ENCODE measurements at regions not wholly inside any gene's neighbourhood (a gene's known extent, or its start where the extent isn't known, plus 50 kb on each side); places are given as distances from the start of the nearest gene placed in this dataset.
"Not testable (repeated sequence)": the region's sequence is repeated elsewhere in the genome, so short reads cannot be mapped to it uniquely, and the experiment has no call there.

GRCh38 chr4:93888308-93888707 is 59.8 kb downstream of the ATOH1 start:
- no peak for DNase-seq

GRCh38 chr4:93888768-93889167 is 60.2 kb downstream of the ATOH1 start:
- DNase-seq, result no peak

- no peak for DNase-seq
Measured at GRCh38 chr4:93891244-93891643, 62.7 kb downstream of the ATOH1 start.

GRCh38 chr4:93894995-93895394 is 66.4 kb downstream of the ATOH1 start:
- no peak for DNase-seq

- DNase-seq, result no peak
Measured at GRCh38 chr4:93896516-93896915, 68.0 kb downstream of the ATOH1 start.

GRCh38 chr4:93897559-93897958 is 69.0 kb downstream of the ATOH1 start:
- peak in 2 of 4 experiments; percentile 7 to 8 for DNase-seq

GRCh38 chr4:93908778-93909177 is 80.2 kb downstream of the ATOH1 start:
- DNase-seq, result no peak

GRCh38 chr4:93911671-93912070 is 83.1 kb downstream of the ATOH1 start:
- DNase-seq, result no peak

- no peak for DNase-seq
Measured at GRCh38 chr4:93912146-93912545, 83.6 kb downstream of the ATOH1 start.

- DNase-seq, result peak in 1 of 4 experiments; percentile 2
Measured at GRCh38 chr4:93918856-93919255, 90.3 kb downstream of the ATOH1 start.

- DNase-seq, result not testable (repeated sequence)
Measured at GRCh38 chr4:93923570-93923969, 95.0 kb downstream of the ATOH1 start.

GRCh38 chr4:93947286-93947685 is 118.7 kb downstream of the ATOH1 start:
- DNase-seq, result no peak

- not testable (repeated sequence) for DNase-seq
Measured at GRCh38 chr4:93950239-93950638, 121.7 kb downstream of the ATOH1 start.

GRCh38 chr4:93957186-93957585 is 128.6 kb downstream of the ATOH1 start:
- DNase-seq, result no peak

GRCh38 chr4:93960450-93960849 is 131.9 kb downstream of the ATOH1 start:
- DNase-seq, result no peak

GRCh38 chr4:93960916-93961315 is 132.4 kb downstream of the ATOH1 start:
- no peak for DNase-seq

GRCh38 chr4:93981594-93981993 is 153.0 kb downstream of the ATOH1 start:
- DNase-seq, result no peak

- DNase-seq, result no peak
Measured at GRCh38 chr4:93982255-93982654, 153.7 kb downstream of the ATOH1 start.

- no peak for DNase-seq
Measured at GRCh38 chr4:93983140-93983539, 154.6 kb downstream of the ATOH1 start.

- DNase-seq, result no peak
Measured at GRCh38 chr4:93994175-93994994, 165.8 kb downstream of the ATOH1 start.

GRCh38 chr4:93996895-93997294 is 168.3 kb downstream of the ATOH1 start:
- no peak for DNase-seq

- DNase-seq, result no peak
Measured at GRCh38 chr4:94000559-94000958, 172.0 kb downstream of the ATOH1 start.

- no peak for DNase-seq
Measured at GRCh38 chr4:94006932-94007331, 178.4 kb downstream of the ATOH1 start.

- DNase-seq, result no peak
Measured at GRCh38 chr4:94011190-94011589, 182.6 kb downstream of the ATOH1 start.
